ENCODE measurements at regions not wholly inside any gene's neighbourhood (a gene's known extent, or its start where the extent isn't known, plus 50 kb on each side); places are given as distances from the start of the nearest gene placed in this dataset.

DNA sequence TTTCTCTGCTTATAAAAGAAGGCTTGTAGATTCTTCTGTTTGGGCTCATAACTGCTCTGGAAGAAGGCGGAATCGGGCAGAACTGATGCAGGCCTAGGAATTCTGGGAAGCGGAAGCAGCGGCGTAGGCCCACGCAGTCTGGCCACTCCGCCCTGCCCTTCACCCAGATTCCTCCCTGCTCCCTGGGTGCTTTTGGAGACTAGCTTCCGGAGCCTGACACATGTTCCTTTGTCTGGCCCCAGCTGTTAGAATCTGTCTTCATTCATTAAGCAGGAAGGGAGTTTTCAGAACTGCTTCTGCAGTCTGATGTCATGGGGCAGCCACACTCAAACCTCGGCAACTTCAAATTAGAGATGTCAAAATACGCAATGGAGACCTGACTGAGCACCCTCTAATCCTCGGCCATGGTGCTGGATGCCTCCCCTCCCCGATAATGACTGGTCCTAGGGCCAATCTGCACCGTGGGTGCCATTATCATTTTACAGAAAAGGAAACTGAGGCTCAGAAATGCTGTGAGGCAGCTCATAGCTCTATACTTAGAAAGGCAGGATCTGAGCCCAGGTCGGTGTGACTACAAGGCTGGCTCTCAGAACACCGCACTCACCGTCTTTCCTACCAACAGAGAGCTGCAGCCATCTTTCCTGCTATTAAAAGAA lies 275.7 kb downstream of the MYCN start:
- Histone ChIP-seq H2BK120ac (replicated peaks; ENCODE audit: low read depth, low read length) (no peak overlapping the region), H2BK15ac (ENCODE audit: low read length) (no peak overlapping the region), H2AK5ac (ENCODE audit: low read depth, low read length) (no peak overlapping the region), H3K18ac (ENCODE audit: extremely low read depth, low read length) (no peak overlapping the region), H3K27me3 (replicated peaks in 1 of 4; ENCODE audit: control insufficient read depth in 3 of 4, extremely low read depth in 1 of 4, insufficient read depth in 3 of 4, low read length in 3 of 4) (no peaks in the 10 kb centered on the region), H3K4ac (replicated peaks; ENCODE audit: insufficient read length, low read depth, low read length) (no peak overlapping the region), H4K20me1 (replicated peaks in 1 of 2; ENCODE audit: control insufficient read depth in 1 of 2, insufficient read depth in 2 of 2, low read length in 2 of 2) (no peaks in the 10 kb centered on the region), H4K91ac (replicated peaks; ENCODE audit: insufficient read length, low read length) (no peak overlapping the region), H4K5ac (ENCODE audit: insufficient read length, low read depth, low read length) (no peak overlapping the region), H2BK12ac (ENCODE audit: low read depth, low read length) (no peak overlapping the region), H2BK20ac (ENCODE audit: low read length) (no peak overlapping the region), H4K8ac (ENCODE audit: extremely low read depth, insufficient read depth, low read length) (no peak overlapping the region), H2AFZ (ENCODE audit: low read length) (peak overlapping the region; percentile 70), H2BK5ac (ENCODE audit: low read depth, low read length) (no peak overlapping the region), H3K4me3 (ENCODE audit: extremely low read depth in 1 of 4, insufficient read depth in 2 of 4, low read depth in 3 of 4, low read length in 4 of 4) (no peak overlapping the region), H3K23ac (ENCODE audit: insufficient read length) (no peak overlapping the region), H3K4me1 (replicated peaks in 1 of 4; ENCODE audit: control insufficient read depth in 3 of 4, insufficient read depth in 4 of 4, low read length in 3 of 4) (peaks cover 0 to 12% (median 2%) of the 10 kb centered on the region in 4 experiments; a peak in 3 of 7 replicates), H3K27ac (ENCODE audit: low read depth, low read length) (no peak overlapping the region), H3K9ac (replicated peaks in 1 of 4; ENCODE audit: extremely low read depth in 1 of 4, low read depth in 3 of 4, low read length in 3 of 4) (no peak overlapping the region), H3K4me2 (ENCODE audit: insufficient read depth in 1 of 2, low read depth in 2 of 2, low read length in 2 of 2) (no peak overlapping the region), H3K14ac (ENCODE audit: insufficient read length) (no peak overlapping the region), H3K9me3 (ENCODE audit: insufficient read depth in 2 of 2, low read depth in 1 of 2, low read length in 1 of 2) (no peaks in the 10 kb centered on the region; a peak in 1 of 4 replicates), H3K79me2 (ENCODE audit: control insufficient read depth in 1 of 2, insufficient read depth in 2 of 2, low read length in 2 of 2) (no peaks in the 10 kb centered on the region), H3K56ac (replicated peaks; ENCODE audit: insufficient read length, low read depth, low read length) (no peak overlapping the region), H3K79me1 (ENCODE audit: low read depth, low read length) (no peaks in the 10 kb centered on the region), H3K23me2 (ENCODE audit: low read depth, low read length) (no peaks in the 10 kb centered on the region), H3K36me3 (ENCODE audit: control insufficient read depth in 2 of 4, insufficient read depth in 4 of 4, low read length in 3 of 4) (no peaks in the 10 kb centered on the region)
- FAIRE-seq (no peak), DNase-seq (ENCODE audit: low read depth in 1 of 2, low spot score in 2 of 2) (no peak)
- ChIA-PET POLR2A (ENCODE audit: partially characterized antibody) (no interaction called here), CTCF (ENCODE audit: partially characterized antibody) (interaction anchor here (1.1 to 1.3 kb wide), 2 partner anchors 11 to 405 kb away, joined by 3 to 7 read pairs; no protein-coding TSS in a partner anchor)
- WGBS, 2 experiments (ENCODE audit: extremely low coverage in 1 of 2, insufficient coverage in 1 of 2, insufficient read length in 1 of 2, insufficient replicate concordance in 2 of 2, low coverage in 1 of 2, low lambda C conversion rate in 2 of 2, missing lambda C conversion rate in 1 of 2), result 93% methylated on average over 16 of the region's 16 CpGs; no CpG with 5 or more reads in 1 of the 2 experiments
- no peak for TF ChIP-seq HDAC2 (IDR thresholded peaks at IDR 0.05; ENCODE audit: borderline replicate concordance in 1 of 2, low read depth in 2 of 2, low read length in 2 of 2)
- TF ChIP-seq RNF2 (IDR thresholded peaks at IDR 0.05; ENCODE audit: borderline replicate concordance, low read depth, low read length, missing control alignments, poor library complexity, severe bottlenecking), result no peak
- TF ChIP-seq EZH2 (IDR thresholded peaks at IDR 0.05; ENCODE audit: low read depth, low read length, severe bottlenecking), result no peak
- no peak for TF ChIP-seq BRCA1 (IDR thresholded peaks at IDR 0.05; ENCODE audit: low read depth, low read length)
- no peak for TF ChIP-seq TEAD4 (IDR thresholded peaks at IDR 0.05; ENCODE audit: low read depth, low read length)
- TF ChIP-seq, protein P1, sequence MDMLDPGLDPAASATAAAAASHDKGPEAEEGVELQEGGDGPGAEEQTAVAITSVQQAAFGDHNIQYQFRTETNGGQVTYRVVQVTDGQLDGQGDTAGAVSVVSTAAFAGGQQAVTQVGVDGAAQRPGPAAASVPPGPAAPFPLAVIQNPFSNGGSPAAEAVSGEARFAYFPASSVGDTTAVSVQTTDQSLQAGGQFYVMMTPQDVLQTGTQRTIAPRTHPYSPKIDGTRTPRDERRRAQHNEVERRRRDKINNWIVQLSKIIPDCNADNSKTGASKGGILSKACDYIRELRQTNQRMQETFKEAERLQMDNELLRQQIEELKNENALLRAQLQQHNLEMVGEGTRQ (IDR thresholded peaks at IDR 0.05; ENCODE audit: low read length), result no peak
- TF ChIP-seq SP1 (IDR thresholded peaks at IDR 0.05; ENCODE audit: low read depth, low read length), result no peak
- no peak for TF ChIP-seq MAFK (IDR thresholded peaks at IDR 0.05; ENCODE audit: low read depth, low read length)
- TF ChIP-seq TAF7 (optimal IDR thresholded peaks at IDR 0.05; ENCODE audit: borderline replicate concordance, low read depth, low read length), result no peak
- no peak for TF ChIP-seq CBX8 (IDR thresholded peaks at IDR 0.05; ENCODE audit: borderline replicate concordance, low read depth, low read length)
- no peak for TF ChIP-seq POLR2AphosphoS5 (IDR thresholded peaks at IDR 0.05; ENCODE audit: low read depth, low read length)
- TF ChIP-seq HDAC6 (IDR thresholded peaks at IDR 0.05; ENCODE audit: low read depth, low read length), result no peak

Measured in H1 (cell line).